GM18505 (cell line): ENCODE measurements at regions not wholly inside any gene's neighbourhood (a gene's known extent, or its start where the extent isn't known, plus 50 kb on each side); places are given as distances from the start of the nearest gene placed in this dataset.

ENCODE experiments used
- ATAC-seq: cut with Tn5 transposase; IDR thresholded peaks from one replicate; pipeline ENCODE4 v1.9.1; 2021; ENCODE audit not compliant: unreplicated experiment
- POLR2A ChIP-seq: IDR thresholded peaks from 4 replicates; pipeline ENCODE4 v1.6.1; 2011; ENCODE audit warnings: borderline replicate concordance; ENCODE audit not compliant: insufficient read depth, insufficient read length; ENCODE audit errors: extremely low read depth

GRCh38 chr16:55029509-55029908 lies 98.8 kb downstream of the IRX5 start:
- no peak for TF ChIP-seq POLR2A
- ATAC-seq, result no peak

GRCh38 chr16:55030944-55031343 lies 100.3 kb downstream of the IRX5 start:
- TF ChIP-seq POLR2A, result no peak
- ATAC-seq, result no peak

GRCh38 chr16:55031481-55031880 lies 100.8 kb downstream of the IRX5 start:
- ATAC-seq, result no peak
- no peak for TF ChIP-seq POLR2A

GRCh38 chr16:55033225-55034156 lies 102.8 kb downstream of the IRX5 start:
- no peak for TF ChIP-seq POLR2A
- ATAC-seq, result no peak

- no peak for TF ChIP-seq POLR2A
- ATAC-seq, result no peak
Observed at GRCh38 chr16:55035029-55035428, 104.4 kb downstream of the IRX5 start.

GRCh38 chr16:55035956-55036355 lies 105.3 kb downstream of the IRX5 start:
- TF ChIP-seq POLR2A, result no peak
- ATAC-seq, result no peak

- no peak for ATAC-seq
- no peak for TF ChIP-seq POLR2A
Observed at GRCh38 chr16:55036371-55036821, 105.7 kb downstream of the IRX5 start.

GRCh38 chr16:55037046-55037445 lies 106.4 kb downstream of the IRX5 start:
- no peak for ATAC-seq
- TF ChIP-seq POLR2A, result no peak

GRCh38 chr16:55037966-55038365 lies 107.3 kb downstream of the IRX5 start:
- no peak for ATAC-seq
- TF ChIP-seq POLR2A, result no peak

GRCh38 chr16:55039042-55039441 lies 108.4 kb downstream of the IRX5 start:
- ATAC-seq, result no peak
- TF ChIP-seq POLR2A, result no peak

GRCh38 chr16:55039511-55039910 lies 108.8 kb downstream of the IRX5 start:
- TF ChIP-seq POLR2A, result no peak
- ATAC-seq, result no peak

- ATAC-seq, result no peak
- no peak for TF ChIP-seq POLR2A
Observed at GRCh38 chr16:55039931-55040330, 109.3 kb downstream of the IRX5 start.

GRCh38 chr16:55040366-55041086 lies 109.9 kb downstream of the IRX5 start:
- no peak for ATAC-seq
- no peak for TF ChIP-seq POLR2A
